ENCODE measurements at regions not wholly inside any gene's neighbourhood (a gene's known extent, or its start where the extent isn't known, plus 50 kb on each side); places are given as distances from the start of the nearest gene placed in this dataset.

- TF ChIP-seq CTCF (optimal IDR thresholded peaks at IDR 0.05 in 1 of 3, IDR thresholded peaks at IDR 0.05 in 1 of 3, conservative IDR thresholded peaks at IDR 0.05 in 1 of 3; ENCODE audit: extremely low read depth in 1 of 3, insufficient read depth in 2 of 3, low read length in 3 of 3) (no peak), EZH2 (IDR thresholded peaks at IDR 0.05; ENCODE audit: low read length) (no peak)
Observed at GRCh38 chr9:29397148-29397547, 1823.9 kb upstream of the C9orf72 start.

Measured in keratinocyte (primary cell).